NCI-H1092 (cell line): ENCODE measurements at regions not wholly inside any gene's neighbourhood (a gene's known extent, or its start where the extent isn't known, plus 50 kb on each side); places are given as distances from the start of the nearest gene placed in this dataset.

ENCODE experiments used
- DNase-seq: peaks from one replicate; lab custom pipeline; 2025; lab: John Stamatoyannopoulos, UW

- no peak for DNase-seq
Measured at GRCh38 chr3:109903100-109903499, 565.8 kb upstream of the DPPA4 start.

GRCh38 chr3:109910772-109911171, 573.4 kb upstream of the DPPA4 start:
- no peak for DNase-seq

GRCh38 chr3:109918740-109919139, 581.4 kb upstream of the DPPA4 start:
- no peak for DNase-seq

GRCh38 chr3:109920749-109921148, 583.4 kb upstream of the DPPA4 start:
- DNase-seq, result no peak

- DNase-seq, result no peak
Measured at GRCh38 chr3:109921509-109921908, 584.2 kb upstream of the DPPA4 start.

- no peak for DNase-seq
Measured at GRCh38 chr3:109922856-109923255, 585.5 kb upstream of the DPPA4 start.

GRCh38 chr3:109923431-109923830, 586.1 kb upstream of the DPPA4 start:
- no peak for DNase-seq

- DNase-seq, result no peak
Measured at GRCh38 chr3:109924196-109924595, 586.9 kb upstream of the DPPA4 start.

GRCh38 chr3:109926376-109926775, 589.0 kb upstream of the DPPA4 start:
- DNase-seq, result no peak

- DNase-seq, result no peak
Measured at GRCh38 chr3:109927161-109927560, 589.8 kb upstream of the DPPA4 start.

- DNase-seq, result no peak
Measured at GRCh38 chr3:109927726-109928125, 590.4 kb upstream of the DPPA4 start.

- DNase-seq, result no peak
Measured at GRCh38 chr3:109930582-109930981, 593.2 kb upstream of the DPPA4 start.

- DNase-seq, result no peak
Measured at GRCh38 chr3:109933576-109933975, 596.2 kb upstream of the DPPA4 start.

GRCh38 chr3:109939817-109940216, 602.5 kb upstream of the DPPA4 start:
- no peak for DNase-seq

GRCh38 chr3:109943181-109943580, 605.8 kb upstream of the DPPA4 start:
- no peak for DNase-seq

- DNase-seq, result no peak
Measured at GRCh38 chr3:109944836-109945235, 607.5 kb upstream of the DPPA4 start.

- no peak for DNase-seq
Measured at GRCh38 chr3:109952924-109953323, 615.6 kb upstream of the DPPA4 start.

- DNase-seq, result peak; percentile 39
Measured at GRCh38 chr3:109963831-109964230, 626.5 kb upstream of the DPPA4 start.

- no peak for DNase-seq
Measured at GRCh38 chr3:109973733-109974132, 636.4 kb upstream of the DPPA4 start.

- no peak for DNase-seq
Measured at GRCh38 chr3:109977897-109978296, 640.6 kb upstream of the DPPA4 start.

GRCh38 chr3:109982201-109982600, 644.9 kb upstream of the DPPA4 start:
- no peak for DNase-seq

- no peak for DNase-seq
Measured at GRCh38 chr3:109984976-109985375, 647.6 kb upstream of the DPPA4 start.

GRCh38 chr3:109985943-109986555, 648.7 kb upstream of the DPPA4 start:
- DNase-seq, result no peak

- no peak for DNase-seq
Measured at GRCh38 chr3:109994853-109995252, 657.5 kb upstream of the DPPA4 start.

- no peak for DNase-seq
Measured at GRCh38 chr3:109995377-109995776, 658.0 kb upstream of the DPPA4 start.
